HG02973 (cell line): ENCODE measurements at regions not wholly inside any gene's neighbourhood (a gene's known extent, or its start where the extent isn't known, plus 50 kb on each side); places are given as distances from the start of the nearest gene placed in this dataset.

Source experiments
- ATAC-seq: cut with Tn5 transposase; IDR thresholded peaks from one replicate; pipeline ENCODE4 v1.9.1; 2021; ENCODE audit warnings: moderate library complexity; ENCODE audit not compliant: unreplicated experiment

- no peak for ATAC-seq
Measured at GRCh38 chr11:116535994-116536393, 236.8 kb downstream of the BUD13 start.

GRCh38 chr11:116535120-116535519 lies 237.7 kb downstream of the BUD13 start:
- no peak for ATAC-seq

- no peak for ATAC-seq
Measured at GRCh38 chr11:116534270-116534975, 238.4 kb downstream of the BUD13 start.

GRCh38 chr11:116533186-116533825 lies 239.5 kb downstream of the BUD13 start:
- ATAC-seq = no peak

- ATAC-seq = no peak
Measured at GRCh38 chr11:116532066-116532465, 240.7 kb downstream of the BUD13 start.

- no peak for ATAC-seq
Measured at GRCh38 chr11:116530705-116531104, 242.1 kb downstream of the BUD13 start.

- ATAC-seq = no peak
Measured at GRCh38 chr11:116529271-116529670, 243.5 kb downstream of the BUD13 start.

- no peak for ATAC-seq
Measured at GRCh38 chr11:116527180-116527991, 245.4 kb downstream of the BUD13 start.

- no peak for ATAC-seq
Measured at GRCh38 chr11:116525961-116526495, 246.8 kb downstream of the BUD13 start.

- no peak for ATAC-seq
Measured at GRCh38 chr11:116519499-116519898, 253.3 kb downstream of the BUD13 start.

GRCh38 chr11:116518141-116518540 lies 254.6 kb downstream of the BUD13 start:
- ATAC-seq = no peak

- no peak for ATAC-seq
Measured at GRCh38 chr11:116517584-116517983, 255.2 kb downstream of the BUD13 start.

- ATAC-seq = no peak
Measured at GRCh38 chr11:116517077-116517476, 255.7 kb downstream of the BUD13 start.

- ATAC-seq = no peak
Measured at GRCh38 chr11:116515664-116516184, 257.1 kb downstream of the BUD13 start.

GRCh38 chr11:116513894-116514293 lies 258.9 kb downstream of the BUD13 start:
- no peak for ATAC-seq

- no peak for ATAC-seq
Measured at GRCh38 chr11:116513278-116513823, 259.4 kb downstream of the BUD13 start.

- no peak for ATAC-seq
Measured at GRCh38 chr11:116512841-116513240, 259.9 kb downstream of the BUD13 start.

GRCh38 chr11:116511684-116512083 lies 261.1 kb downstream of the BUD13 start:
- ATAC-seq = no peak

GRCh38 chr11:116510886-116511650 lies 261.7 kb downstream of the BUD13 start:
- ATAC-seq = no peak

- no peak for ATAC-seq
Measured at GRCh38 chr11:116510166-116510565, 262.6 kb downstream of the BUD13 start.
